Prostate gland (tissue), 2 donors: ENCODE measurements at regions not wholly inside any gene's neighbourhood (a gene's known extent, or its start where the extent isn't known, plus 50 kb on each side); places are given as distances from the start of the nearest gene placed in this dataset.
A peak's percentile ranks its signal among the peaks of the same experiment; 100 is the strongest.
"Not testable (repeated sequence)": the region's sequence is repeated elsewhere in the genome, so short reads cannot be mapped to it uniquely, and the experiment has no call there.

Source experiments
- DNase-seq: peaks from one replicate; pipeline ENCODE4 v3.0.0-alpha.2; 2019; ENCODE audit warnings: low spot score
- H3K27ac ChIP-seq, 2 donors: fragments of 200-600 bp; sonication (generic); 2 replicates each; pipeline ENCODE4 v1.5.1; 2017 to 2019
- H3K27me3 ChIP-seq: fragments of 200-600 bp; sonication (generic); replicated peaks from 2 replicates; pipeline ENCODE4 v1.5.1; 2019; ENCODE audit not compliant: insufficient read depth
- H3K36me3 ChIP-seq, 2 donors: fragments of 200-600 bp; sonication (generic); 1 replicate in 1 of 2; 2 replicates in 1 of 2; pipeline versions ENCODE4 v1.5.1 to v1.8.1; 2017 to 2019
- H3K4me1 ChIP-seq: fragments of 200-600 bp; sonication (generic); replicated peaks from 2 replicates; pipeline ENCODE4 v1.5.1; 2019
- H3K4me3 ChIP-seq, 2 donors: fragments of 200-600 bp; sonication (generic); 2 replicates each; pipeline ENCODE4 v1.5.1; 2017 to 2019
- H3K9me3 ChIP-seq: fragments of 200-600 bp; sonication (generic); 2 replicates; pipeline ENCODE4 v1.5.1; 2017
- CTCF ChIP-seq, 4 experiments: fragments of 200-600 bp in 2 of 4; fragments of 450-650 bp in 2 of 4; sonication (generic) in 2 of 4; IDR thresholded peaks; 1 replicate in 3 of 4; 2 replicates in 1 of 4; pipeline ENCODE4 v1.5.1; 2016 to 2019; ENCODE audit warnings: antibody characterized with exemption in 4 of 4, mild to moderate bottlenecking in 2 of 4, moderate library complexity in 2 of 4
- POLR2A ChIP-seq: fragments of 450-650 bp; IDR thresholded peaks from one replicate; pipeline ENCODE4 v1.6.1; 2016; ENCODE audit warnings: antibody characterized with exemption, mild to moderate bottlenecking
- POLR2AphosphoS5 ChIP-seq: sonication (generic); formaldehyde crosslinking; IDR thresholded peaks from one replicate; pipeline ENCODE4 v1.6.1; 2017; ENCODE audit warnings: antibody characterized with exemption
- WGBS: methylation state at CpG from one replicate; pipeline ENCODE4 v1.1.5; 2018; 5-methylcytosine and 5-hydroxymethylcytosine counted together
- intact Hi-C: fragments of 100-400 bp; cut with DNase I; formaldehyde crosslinking; loops from one replicate; pipeline ENCODE4 v1.14.2; 2022

GRCh38 chr7:131038153-131038552, 289.5 kb upstream of the MKLN1 start:
- 92% methylated on average over 3 of the region's 3 CpGs for WGBS
- intact Hi-C loops = no loop called here
- Histone ChIP-seq H3K27me3 (no peaks in the 10 kb centered on the region), H3K4me1 (no peaks in the 10 kb centered on the region), H3K4me3 (no peak overlapping the region), H3K27ac (no peak overlapping the region), H3K36me3 (no peaks in the 10 kb centered on the region), H3K9me3 (no peaks in the 10 kb centered on the region)
- TF ChIP-seq CTCF (IDR thresholded peaks at IDR 0.05) = no peak
- no peak for TF ChIP-seq POLR2A
- TF ChIP-seq POLR2AphosphoS5 = no peak
- DNase-seq = no peak

GRCh38 chr7:131039355-131039762, 288.3 kb upstream of the MKLN1 start:
- Histone ChIP-seq H3K36me3 (no peaks in the 10 kb centered on the region), H3K9me3 (no peaks in the 10 kb centered on the region), H3K4me3 (no peak overlapping the region), H3K27me3 (no peaks in the 10 kb centered on the region), H3K4me1 (no peaks in the 10 kb centered on the region), H3K27ac (peak overlapping the region in 1 of 2 donors; percentile 9)
- intact Hi-C loops = no loop called here
- DNase-seq = no peak
- TF ChIP-seq POLR2A (no peak), CTCF (IDR thresholded peaks at IDR 0.05) (no peak), POLR2AphosphoS5 (no peak)
- WGBS = 24% methylated on average over 2 of the region's 2 CpGs

- Histone ChIP-seq H3K9me3 (no peaks in the 10 kb centered on the region), H3K27me3 (no peaks in the 10 kb centered on the region), H3K36me3 (no peaks in the 10 kb centered on the region), H3K4me3 (no peak overlapping the region), H3K27ac (peak overlapping the region; percentile 6 to 9), H3K4me1 (no peaks in the 10 kb centered on the region)
- WGBS = 68% methylated on average over 3 of the region's 3 CpGs
- intact Hi-C loops = loop anchor here (5.0 kb wide), 2 partner anchors 38 to 143 kb away; no protein-coding TSS in a partner anchor
- TF ChIP-seq CTCF (IDR thresholded peaks at IDR 0.05) = no peak
- no peak for TF ChIP-seq POLR2A
- TF ChIP-seq POLR2AphosphoS5 = no peak
- DNase-seq = no peak
Measured at GRCh38 chr7:131039836-131040235, 287.8 kb upstream of the MKLN1 start.

- intact Hi-C loops = loop anchor here (5.0 kb wide), 2 partner anchors 38 to 143 kb away; no protein-coding TSS in a partner anchor
- Histone ChIP-seq H3K36me3 (no peaks in the 10 kb centered on the region), H3K4me1 (no peaks in the 10 kb centered on the region), H3K27me3 (no peaks in the 10 kb centered on the region), H3K27ac (peak overlapping the region; percentile 6 to 9), H3K4me3 (no peak overlapping the region), H3K9me3 (no peaks in the 10 kb centered on the region)
- DNase-seq = peak; percentile 68
- TF ChIP-seq CTCF (IDR thresholded peaks at IDR 0.05) (peak; percentile 82 to 91 (median 88)), POLR2A (no peak), POLR2AphosphoS5 (peak; percentile 74)
- WGBS = 3% methylated on average over 6 of the region's 6 CpGs
Measured at GRCh38 chr7:131040467-131040932, 287.2 kb upstream of the MKLN1 start.

- not testable (repeated sequence) for H3K27ac ChIP-seq
Measured at GRCh38 chr7:131041012-131041695, 286.5 kb upstream of the MKLN1 start.

More at GRCh38 chr7:131041012-131041695, 286.5 kb upstream of the MKLN1 start:
- not testable (repeated sequence) for DNase-seq, H3K4me3 ChIP-seq, H3K4me1 ChIP-seq, H3K36me3 ChIP-seq, H3K9me3 ChIP-seq, H3K27me3 ChIP-seq
- intact Hi-C loops = loop anchor here (5.0 kb wide), 2 partner anchors 39 to 144 kb away; no protein-coding TSS in a partner anchor
- WGBS = 96% methylated on average over 17 of the region's 17 CpGs
